Nephron (organoid): ENCODE measurements at regions not wholly inside any gene's neighbourhood (a gene's known extent, or its start where the extent isn't known, plus 50 kb on each side); places are given as distances from the start of the nearest gene placed in this dataset.

Source experiments
- H3K27ac Mint-ChIP-seq, 3 experiments: 2 replicates each; pipeline ENCODE4 v1.8.0; 2020; ENCODE audit warnings: mixed read lengths in 3 of 3, mild to moderate bottlenecking in 2 of 3, moderate library complexity in 1 of 3
- H3K27me3 Mint-ChIP-seq: 2 replicates; pipeline ENCODE4 v1.8.0; 2021; ENCODE audit warnings: low read depth, mild to moderate bottlenecking, moderate library complexity, mixed read lengths
- H3K36me3 Mint-ChIP-seq: 2 replicates; pipeline ENCODE4 v1.8.0; 2020; ENCODE audit warnings: low read depth, mixed read lengths
- H3K4me1 Mint-ChIP-seq: 2 replicates; pipeline ENCODE4 v1.8.0; 2020; ENCODE audit warnings: mixed read lengths
- H3K4me3 Mint-ChIP-seq, 3 experiments: 2 replicates each; pipeline ENCODE4 v1.8.0; 2020; ENCODE audit warnings: mild to moderate bottlenecking in 3 of 3, mixed read lengths in 3 of 3, moderate library complexity in 2 of 3
- H3K9me3 Mint-ChIP-seq: 2 replicates; pipeline ENCODE4 v1.8.0; 2020; ENCODE audit warnings: mixed read lengths
- CTCF ChIP-seq, 3 experiments: fragments of 200-600 bp; sonication (generic); IDR thresholded peaks; one replicate each; pipeline ENCODE4 v1.5.0; 2021; ENCODE audit warnings: antibody characterized with exemption in 3 of 3; ENCODE audit not compliant: unreplicated experiment in 3 of 3

- no peak overlapping the region for H3K27ac Mint-ChIP-seq
- no peaks in the 10 kb centered on the region for H3K9me3 Mint-ChIP-seq
- peaks cover 31% of the 10 kb centered on the region for H3K27me3 Mint-ChIP-seq
- TF ChIP-seq CTCF (IDR thresholded peaks at IDR 0.05; ENCODE audit: unreplicated experiment in 3 of 3), result no peak
- H3K36me3 Mint-ChIP-seq, result no peaks in the 10 kb centered on the region
- peaks cover 17% of the 10 kb centered on the region for H3K4me1 Mint-ChIP-seq
- H3K4me3 Mint-ChIP-seq, result no peak overlapping the region
These were observed 105.7 kb downstream of the IRX5 start for GRCh38 chr16:55036371-55036821.

GRCh38 chr16:55037046-55037445, 106.4 kb downstream of the IRX5 start:
- Mint-ChIP-seq H3K9me3 (no peaks in the 10 kb centered on the region), H3K4me3 (no peak overlapping the region), H3K36me3 (no peaks in the 10 kb centered on the region), H3K27ac (no peak overlapping the region), H3K27me3 (peaks cover 28% of the 10 kb centered on the region), H3K4me1 (peaks cover 17% of the 10 kb centered on the region)
- no peak for TF ChIP-seq CTCF (IDR thresholded peaks at IDR 0.05; ENCODE audit: unreplicated experiment in 3 of 3)

- Mint-ChIP-seq H3K27ac (no peak overlapping the region), H3K27me3 (peaks cover 28% of the 10 kb centered on the region), H3K4me3 (no peak overlapping the region), H3K4me1 (peaks cover 17% of the 10 kb centered on the region), H3K36me3 (no peaks in the 10 kb centered on the region), H3K9me3 (no peaks in the 10 kb centered on the region)
- TF ChIP-seq CTCF (IDR thresholded peaks at IDR 0.05; ENCODE audit: unreplicated experiment in 3 of 3), result no peak
These were observed 107.3 kb downstream of the IRX5 start for GRCh38 chr16:55037966-55038365.

GRCh38 chr16:55039042-55039441, 108.4 kb downstream of the IRX5 start:
- H3K36me3 Mint-ChIP-seq, result no peaks in the 10 kb centered on the region
- peaks cover 24% of the 10 kb centered on the region for H3K27me3 Mint-ChIP-seq

GRCh38 chr16:55039511-55039910, 108.8 kb downstream of the IRX5 start:
- TF ChIP-seq CTCF (IDR thresholded peaks at IDR 0.05; ENCODE audit: unreplicated experiment in 3 of 3), result no peak
- H3K4me1 Mint-ChIP-seq, result peaks cover 17% of the 10 kb centered on the region
- H3K4me3 Mint-ChIP-seq, result no peak overlapping the region
- H3K27ac Mint-ChIP-seq, result no peak overlapping the region
- peaks cover 20% of the 10 kb centered on the region for H3K27me3 Mint-ChIP-seq
- no peaks in the 10 kb centered on the region for H3K9me3 Mint-ChIP-seq
- H3K36me3 Mint-ChIP-seq, result no peaks in the 10 kb centered on the region

More at GRCh38 chr16:55039042-55039441, 108.4 kb downstream of the IRX5 start:
- H3K4me3 Mint-ChIP-seq, result no peak overlapping the region
- H3K9me3 Mint-ChIP-seq, result no peaks in the 10 kb centered on the region
- peaks cover 17% of the 10 kb centered on the region for H3K4me1 Mint-ChIP-seq
- no peak for TF ChIP-seq CTCF (IDR thresholded peaks at IDR 0.05; ENCODE audit: unreplicated experiment in 3 of 3)
- H3K27ac Mint-ChIP-seq, result no peak overlapping the region

- Mint-ChIP-seq H3K4me3 (no peak overlapping the region), H3K4me1 (peaks cover 17% of the 10 kb centered on the region), H3K36me3 (no peaks in the 10 kb centered on the region), H3K27me3 (peaks cover 19% of the 10 kb centered on the region), H3K9me3 (no peaks in the 10 kb centered on the region), H3K27ac (no peak overlapping the region)
- no peak for TF ChIP-seq CTCF (IDR thresholded peaks at IDR 0.05; ENCODE audit: unreplicated experiment in 3 of 3)
These were observed 109.3 kb downstream of the IRX5 start for GRCh38 chr16:55039931-55040330.
